Endothelial cell of umbilical vein (primary cell): ENCODE measurements at regions not wholly inside any gene's neighbourhood (a gene's known extent, or its start where the extent isn't known, plus 50 kb on each side); places are given as distances from the start of the nearest gene placed in this dataset.

Experiments used
- BruUV-seq: library from RNA; stranded (reverse); fragments of 400-500 nt; replicated peaks from 2 replicates; lab custom pipeline; 2021; lab: Mats Ljungman, UMichigan
- CTCF ChIA-PET: fragments of 300-600, 350-600 bp; sonication (Branson Sonifier 250); formaldehyde crosslinking; loops from one replicate; lab custom pipeline; 2021; ENCODE audit warnings: antibody characterized with exemption, inconsistent platforms; lab: Charles Lee
- POLR2A ChIA-PET: fragments of 300-600, 350-600 bp; sonication (Branson Sonifier 250); formaldehyde crosslinking; loops from one replicate; lab custom pipeline; 2021; ENCODE audit warnings: antibody characterized with exemption, inconsistent platforms; lab: Charles Lee
- DNase-seq: peaks from one replicate; pipeline ENCODE4 v3.0.0-alpha.2; 2011; ENCODE audit warnings: low read depth, low spot score
- FAIRE-seq: peaks from 2 replicates; lab custom pipeline; 2011; peaks lifted over from hg19 to GRCh38; lab: Jason Lieb, UNC
- H2AFZ ChIP-seq: 2 replicates; pipeline ENCODE4 v1.6.0; 2012; ENCODE audit warnings: low read depth, low read length, control low read depth, inconsistent platforms
- H3K27ac ChIP-seq: 2 replicates; pipeline ENCODE4 v1.5.1; 2011; ENCODE audit warnings: low read depth, mild to moderate bottlenecking, control low read depth, low read length, moderate library complexity; ENCODE audit not compliant: insufficient read depth
- H3K27me3 ChIP-seq, 2 experiments: 2 replicates each; pipeline versions ENCODE4 v1.6.0 to v1.6.1; 2011; ENCODE audit warnings: low read length in 2 of 2, mixed read lengths in 1 of 2; ENCODE audit not compliant: control insufficient read depth in 2 of 2, insufficient read depth in 2 of 2
- H3K36me3 ChIP-seq, 2 experiments: 2 replicates in 1 of 2; 3 replicates in 1 of 2; pipeline ENCODE4 v1.5.1; 2011; ENCODE audit warnings: low read length in 2 of 2, mild to moderate bottlenecking in 1 of 2, moderate library complexity in 1 of 2; ENCODE audit not compliant: control insufficient read depth in 2 of 2, insufficient read depth in 2 of 2; ENCODE audit errors: extremely low read depth in 1 of 2
- H3K4me1 ChIP-seq: 3 replicates; pipeline ENCODE4 v1.5.1; 2011; ENCODE audit warnings: mild to moderate bottlenecking, low read length; ENCODE audit not compliant: control insufficient read depth, insufficient read depth; ENCODE audit errors: extremely low read depth
- H3K4me2 ChIP-seq: 2 replicates; pipeline ENCODE4 v1.6.1; 2011; ENCODE audit warnings: low read length, control low read depth, mixed read lengths; ENCODE audit not compliant: insufficient read depth
- H3K4me3 ChIP-seq, 3 experiments: fragments of 200-600 bp in 1 of 3; sonication (generic), shearing (Covaris generic) in 1 of 3; replicated peaks in 1 of 3; 2 replicates each; pipeline ENCODE4 v1.5.1; 2011 to 2016; ENCODE audit warnings: control low read depth in 3 of 3, low read length in 3 of 3, mild to moderate bottlenecking in 2 of 3, inconsistent platforms in 1 of 3, low read depth in 1 of 3, moderate library complexity in 1 of 3; ENCODE audit not compliant: insufficient read depth in 1 of 3
- H3K79me2 ChIP-seq: 2 replicates; pipeline ENCODE4 v1.6.0; 2012; ENCODE audit warnings: low read length, inconsistent platforms; ENCODE audit not compliant: control insufficient read depth, insufficient read depth
- H3K9ac ChIP-seq: replicated peaks from 2 replicates; pipeline ENCODE3; 2011; ENCODE audit warnings: low read length, control low read depth; ENCODE audit not compliant: insufficient read depth; ENCODE audit errors: extremely low read depth
- H3K9me1 ChIP-seq: replicated peaks from 3 replicates; pipeline ENCODE4 v1.6.0; 2011; ENCODE audit warnings: mild to moderate bottlenecking, low read length; ENCODE audit not compliant: control insufficient read depth, insufficient read depth; ENCODE audit errors: extremely low read depth
- H3K9me3 ChIP-seq: replicated peaks from 2 replicates; pipeline ENCODE4 v1.5.1; 2012; ENCODE audit warnings: low read length, inconsistent platforms; ENCODE audit not compliant: control insufficient read depth, insufficient read depth
- H4K20me1 ChIP-seq: replicated peaks from 2 replicates; pipeline ENCODE3; 2011; ENCODE audit warnings: mild to moderate bottlenecking, low read length; ENCODE audit not compliant: control insufficient read depth, insufficient read depth; ENCODE audit errors: extremely low read depth
- EZH2 ChIP-seq: IDR thresholded peaks from 2 replicates; pipeline ENCODE4 v1.6.1; 2012; ENCODE audit warnings: borderline replicate concordance, low read depth, mild to moderate bottlenecking, moderate library complexity, low read length, inconsistent platforms; ENCODE audit not compliant: severe bottlenecking
- FOS ChIP-seq: IDR thresholded peaks from 2 replicates; pipeline ENCODE4 v1.6.1; 2011; ENCODE audit warnings: mild to moderate bottlenecking, low read length, moderate library complexity, borderline replicate concordance; ENCODE audit not compliant: insufficient read depth
- GATA2 ChIP-seq: IDR thresholded peaks from 2 replicates; pipeline ENCODE4 v1.7.0; 2011; ENCODE audit warnings: low read depth, mild to moderate bottlenecking, moderate library complexity, mixed read lengths, low read length; ENCODE audit not compliant: insufficient read length, insufficient read depth
- JUN ChIP-seq: IDR thresholded peaks from 2 replicates; pipeline ENCODE4 v1.6.1; 2011; ENCODE audit warnings: borderline replicate concordance, low read depth; ENCODE audit not compliant: insufficient read length, insufficient read depth
- MYC ChIP-seq: IDR thresholded peaks from one replicate; pipeline ENCODE4 v1.6.1; 2011; ENCODE audit warnings: mild to moderate bottlenecking, low read depth, low read length
- POLR2A ChIP-seq: IDR thresholded peaks from 2 replicates; pipeline ENCODE4 v1.6.1; 2012; ENCODE audit warnings: low read depth, mild to moderate bottlenecking, control low read depth, low read length
- POLR2AphosphoS5 ChIP-seq: IDR thresholded peaks from 2 replicates; pipeline ENCODE4 v1.6.1; 2012; ENCODE audit warnings: low read depth, mild to moderate bottlenecking, control low read depth, low read length, moderate library complexity; ENCODE audit not compliant: insufficient read depth
- dilution Hi-C: fragments of 300-500 bp; cut with MboI; formaldehyde crosslinking; loops from one replicate; pipeline ENCODE4 v1.15.0; 2019; ENCODE audit warnings: low sequenced_read_pairs; ENCODE audit not compliant: extremely low pct_ligation_motif_present
- intact Hi-C: fragments of 100-400 bp; cut with micrococcal nuclease; formaldehyde crosslinking; loops from one replicate; pipeline ENCODE4 v1.10.0; 2022
- TF ChIP-seq, protein P1 (sequence below), 2 donors: IDR thresholded peaks; 1 replicate in 1 of 2; 2 replicates in 1 of 2; pipeline ENCODE4 v1.5.1; 2011; ENCODE audit warnings: low read length in 2 of 2, mild to moderate bottlenecking in 2 of 2, moderate library complexity in 2 of 2, control low read depth in 1 of 2, inconsistent platforms in 1 of 2, low read depth in 1 of 2; ENCODE audit not compliant: insufficient read depth in 1 of 2; ENCODE audit errors: extremely low read depth in 1 of 2
- TF ChIP-seq, protein P2 (sequence below): IDR thresholded peaks from 2 replicates; pipeline ENCODE4 v1.6.1; 2011; ENCODE audit not compliant: insufficient read depth, insufficient read length

DNA sequence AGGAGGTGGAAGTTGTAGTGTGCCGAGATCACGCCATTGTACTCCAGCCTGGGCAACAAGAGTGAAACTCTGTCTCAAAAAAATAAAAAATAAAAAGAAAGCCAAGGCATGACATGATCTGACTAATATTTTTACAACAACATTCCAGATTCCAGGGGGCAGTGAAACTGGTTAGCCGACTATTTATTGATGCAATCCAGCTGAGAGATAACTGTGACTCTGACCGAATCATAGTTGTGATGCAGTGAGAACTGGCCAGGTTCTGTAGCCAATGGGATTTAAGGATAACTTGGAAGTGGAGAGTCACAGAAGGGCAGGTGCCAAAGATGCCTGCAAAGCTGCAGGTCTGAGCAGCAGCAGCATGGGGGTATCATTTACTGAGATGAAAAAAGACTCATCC, 82.9 kb upstream of the TSHZ2 start:
- no peak for TF ChIP-seq MYC
- TF ChIP-seq, protein P1, sequence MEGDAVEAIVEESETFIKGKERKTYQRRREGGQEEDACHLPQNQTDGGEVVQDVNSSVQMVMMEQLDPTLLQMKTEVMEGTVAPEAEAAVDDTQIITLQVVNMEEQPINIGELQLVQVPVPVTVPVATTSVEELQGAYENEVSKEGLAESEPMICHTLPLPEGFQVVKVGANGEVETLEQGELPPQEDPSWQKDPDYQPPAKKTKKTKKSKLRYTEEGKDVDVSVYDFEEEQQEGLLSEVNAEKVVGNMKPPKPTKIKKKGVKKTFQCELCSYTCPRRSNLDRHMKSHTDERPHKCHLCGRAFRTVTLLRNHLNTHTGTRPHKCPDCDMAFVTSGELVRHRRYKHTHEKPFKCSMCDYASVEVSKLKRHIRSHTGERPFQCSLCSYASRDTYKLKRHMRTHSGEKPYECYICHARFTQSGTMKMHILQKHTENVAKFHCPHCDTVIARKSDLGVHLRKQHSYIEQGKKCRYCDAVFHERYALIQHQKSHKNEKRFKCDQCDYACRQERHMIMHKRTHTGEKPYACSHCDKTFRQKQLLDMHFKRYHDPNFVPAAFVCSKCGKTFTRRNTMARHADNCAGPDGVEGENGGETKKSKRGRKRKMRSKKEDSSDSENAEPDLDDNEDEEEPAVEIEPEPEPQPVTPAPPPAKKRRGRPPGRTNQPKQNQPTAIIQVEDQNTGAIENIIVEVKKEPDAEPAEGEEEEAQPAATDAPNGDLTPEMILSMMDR (IDR thresholded peaks at IDR 0.05; ENCODE audit: extremely low read depth in 1 of 2, insufficient read depth in 1 of 2, low read depth in 1 of 2, low read length in 2 of 2), result no peak
- no peak for TF ChIP-seq JUN
- no peak for TF ChIP-seq POLR2AphosphoS5
- TF ChIP-seq EZH2, result no peak
- TF ChIP-seq GATA2, result no peak
- no peak for TF ChIP-seq POLR2A
- TF ChIP-seq FOS, result no peak
- TF ChIP-seq, protein P2, sequence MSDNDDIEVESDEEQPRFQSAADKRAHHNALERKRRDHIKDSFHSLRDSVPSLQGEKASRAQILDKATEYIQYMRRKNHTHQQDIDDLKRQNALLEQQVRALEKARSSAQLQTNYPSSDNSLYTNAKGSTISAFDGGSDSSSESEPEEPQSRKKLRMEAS, result no peak
- POLR2A ChIA-PET, result no interaction called here
- DNase-seq (no peak), FAIRE-seq (no peak)
- Histone ChIP-seq H3K4me2 (no peak overlapping the region), H3K9ac (no peak overlapping the region), H3K4me1 (no peaks in the 10 kb centered on the region), H4K20me1 (no peaks in the 10 kb centered on the region), H3K27ac (no peak overlapping the region), H3K4me3 (no peak overlapping the region), H3K79me2 (no peaks in the 10 kb centered on the region), H3K36me3 (no peaks in the 10 kb centered on the region), H3K9me3 (no peaks in the 10 kb centered on the region), H2AFZ (no peak overlapping the region), H3K9me1 (no peaks in the 10 kb centered on the region), H3K27me3 (no peaks in the 10 kb centered on the region)
- dilution Hi-C loops, result no loop called here
- BruUV-seq, result no TSS peak
- intact Hi-C loops, result no loop called here
- CTCF ChIA-PET, result no interaction called here
